NCI-H1694 treated with DMSO at 0.1 percent for 48 hours (cell line): ENCODE measurements at regions not wholly inside any gene's neighbourhood (a gene's known extent, or its start where the extent isn't known, plus 50 kb on each side); places are given as distances from the start of the nearest gene placed in this dataset.
"Not testable (repeated sequence)": the region's sequence is repeated elsewhere in the genome, so short reads cannot be mapped to it uniquely, and the experiment has no call there.

Source experiments
- DNase-seq: peaks from one replicate; lab custom pipeline; 2025; lab: John Stamatoyannopoulos, UW

DNA sequence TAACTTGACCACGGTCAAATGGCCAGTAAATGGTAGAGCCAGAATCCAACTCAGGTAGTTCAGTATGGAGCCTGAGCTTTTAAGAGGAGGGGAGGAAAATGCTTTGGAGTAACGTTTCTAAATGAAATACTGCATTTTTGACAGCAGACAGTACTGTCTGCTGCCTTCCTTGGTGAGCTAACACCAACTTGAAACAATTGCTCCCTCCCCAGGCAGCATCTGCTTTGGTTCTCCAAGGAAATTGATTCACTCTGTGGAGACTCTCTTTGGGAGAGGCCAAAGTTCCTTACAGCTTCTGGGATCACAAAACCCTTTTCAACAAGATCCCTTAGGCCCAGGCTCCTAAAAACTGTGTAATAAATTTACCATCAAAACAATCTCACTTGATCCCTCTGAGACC lies 75.2 kb upstream of the SSBP2 start:
- no peak for DNase-seq

DNA sequence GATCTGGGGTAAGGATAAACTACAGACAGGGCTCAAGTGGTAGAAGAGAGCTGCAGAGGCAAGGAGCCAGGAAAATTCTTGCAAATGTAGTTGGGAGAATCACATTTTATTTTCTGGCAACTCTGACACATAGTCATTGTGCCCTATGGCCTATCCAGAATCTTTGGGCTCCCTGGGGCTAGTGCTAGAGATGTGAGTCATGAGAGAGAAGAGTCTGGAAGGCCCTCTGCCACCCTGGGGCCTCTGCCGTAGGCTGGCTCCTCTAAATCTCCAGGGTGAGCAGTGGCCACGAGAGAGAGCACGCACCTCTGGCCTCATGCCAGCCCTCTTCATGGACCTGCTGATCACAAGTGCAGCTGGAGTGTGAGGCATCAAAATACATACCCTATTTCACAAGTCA lies 74.3 kb upstream of the SSBP2 start:
- DNase-seq: no peak

DNA sequence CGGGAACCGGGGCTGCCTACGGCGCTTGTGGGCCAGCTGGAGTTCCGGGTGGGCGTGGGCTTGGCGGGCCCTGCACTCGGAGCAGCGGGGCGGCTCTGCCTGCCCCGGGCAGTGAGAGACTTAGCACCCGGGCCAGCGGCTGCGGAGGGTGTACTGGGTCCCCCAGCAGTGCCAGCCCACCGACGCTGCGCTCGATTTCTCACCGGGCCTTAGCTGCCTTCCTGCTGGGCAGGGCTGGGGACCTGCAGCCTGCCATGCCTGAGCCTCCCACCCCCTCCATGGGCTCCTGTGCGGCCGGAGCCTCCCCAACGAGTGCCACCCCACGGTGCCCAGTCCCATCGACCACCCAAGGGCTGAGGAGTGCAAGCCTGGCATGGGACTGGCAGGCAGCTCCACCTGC lies 72.8 kb upstream of the SSBP2 start:
- not testable (repeated sequence) for DNase-seq

DNA sequence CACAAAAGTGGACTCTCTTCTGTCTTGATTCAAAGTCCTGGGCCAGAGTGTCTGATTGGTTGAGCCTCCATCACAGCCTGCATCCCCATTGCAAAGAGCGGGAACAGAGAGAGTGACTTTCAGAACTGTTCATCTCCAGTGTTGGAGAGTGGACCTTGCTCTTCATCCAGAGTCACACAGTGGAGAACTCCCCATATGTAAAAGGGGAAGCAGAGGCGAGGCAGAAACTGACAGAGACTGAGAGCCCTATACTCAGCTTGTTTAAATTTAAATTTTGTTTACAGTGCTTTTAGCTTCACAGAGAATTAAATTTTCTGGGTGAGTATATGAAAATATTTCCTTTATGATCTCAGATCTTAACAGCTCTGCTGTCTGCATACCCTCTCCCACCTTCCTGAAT lies 70.0 kb upstream of the SSBP2 start:
- no peak for DNase-seq

DNA sequence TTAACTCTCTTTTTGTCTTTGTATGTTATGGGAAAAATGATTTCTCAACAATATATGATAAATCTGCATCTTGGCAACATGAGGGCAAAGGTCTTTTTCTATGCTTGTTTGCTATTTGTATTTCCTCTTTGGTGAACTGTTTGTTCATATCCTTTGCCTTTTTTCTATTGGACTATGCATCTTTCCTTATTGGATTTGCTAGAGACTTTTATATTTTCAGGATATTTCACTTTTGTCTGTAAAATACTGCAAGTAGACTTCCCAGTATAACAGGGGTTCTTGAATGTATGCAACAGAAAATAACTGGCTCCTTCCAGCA lies 69.4 kb upstream of the SSBP2 start:
- DNase-seq: no peak

DNA sequence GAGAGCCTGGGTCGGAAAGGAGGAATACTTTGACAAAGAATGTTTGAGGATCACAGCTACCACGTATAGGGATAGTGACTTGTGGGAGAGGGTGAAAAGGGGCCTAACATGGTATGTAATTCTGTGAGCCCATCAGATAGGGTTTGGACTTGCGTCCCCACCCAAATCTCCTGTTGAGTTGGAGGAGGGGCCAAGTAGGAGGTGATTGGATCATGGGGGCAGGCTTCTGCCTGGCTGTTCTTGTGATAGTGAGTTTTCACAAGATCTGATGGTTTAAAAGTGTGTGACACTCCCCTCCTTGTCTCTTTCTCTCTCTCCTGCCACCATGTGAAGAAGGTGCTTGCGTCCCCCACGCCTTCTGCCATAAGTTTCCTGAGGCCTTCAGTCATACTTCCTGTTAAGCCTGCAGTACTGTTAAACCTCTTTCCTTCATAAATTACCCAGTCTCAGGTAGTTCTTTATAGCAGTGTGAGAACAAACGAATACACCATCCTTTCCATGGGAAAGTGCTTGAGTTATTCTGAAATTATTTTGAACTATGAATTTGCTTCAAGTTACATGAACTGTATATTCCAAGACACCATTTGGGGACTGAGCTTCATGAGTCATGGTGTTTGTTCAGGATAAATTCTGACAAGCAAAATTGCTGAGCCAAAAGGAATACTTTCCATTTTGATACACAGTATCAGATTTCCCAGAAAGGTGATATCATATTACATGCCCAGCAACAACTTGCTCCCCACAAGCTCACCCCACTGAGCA lies 68.8 kb upstream of the SSBP2 start:
- no peak for DNase-seq

DNA sequence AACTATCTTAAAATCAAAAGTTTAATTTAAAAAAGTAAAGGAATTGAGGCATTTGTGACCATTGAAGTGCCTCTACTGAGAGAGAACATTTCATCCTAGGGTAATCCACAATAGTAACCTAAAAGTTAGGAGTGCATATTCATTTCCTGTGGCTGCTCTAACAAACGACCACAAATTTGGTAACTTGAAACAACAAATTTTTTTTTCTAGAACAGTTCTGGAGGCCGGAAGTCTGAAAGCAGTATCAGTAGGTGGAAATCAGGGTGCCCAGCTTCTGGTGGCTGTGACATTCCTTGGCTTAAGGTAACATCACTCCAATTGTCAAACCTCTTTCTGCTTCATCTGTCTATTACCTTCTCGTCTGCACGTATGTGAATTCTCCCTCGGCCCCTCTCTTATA lies 67.1 kb upstream of the SSBP2 start:
- no peak for DNase-seq

DNA sequence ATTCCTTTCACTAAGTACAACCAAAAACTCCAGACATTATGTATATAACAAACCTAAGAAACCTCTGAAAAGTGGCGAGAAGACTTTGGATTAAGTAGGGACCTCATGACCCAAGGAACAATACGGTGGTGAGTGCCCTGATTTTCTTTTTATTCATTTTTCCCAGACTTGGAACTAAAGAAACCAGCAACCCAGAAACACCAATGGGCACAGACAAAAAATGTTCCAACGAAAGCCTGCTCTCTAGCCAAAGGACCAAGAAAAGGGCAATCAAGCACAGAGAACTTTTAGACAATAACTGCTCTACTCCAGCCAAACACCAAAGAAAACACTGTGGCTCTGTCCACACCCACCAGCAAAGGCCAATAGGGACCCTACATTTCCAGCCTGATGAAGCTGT lies 66.2 kb upstream of the SSBP2 start:
- no peak for DNase-seq

DNA sequence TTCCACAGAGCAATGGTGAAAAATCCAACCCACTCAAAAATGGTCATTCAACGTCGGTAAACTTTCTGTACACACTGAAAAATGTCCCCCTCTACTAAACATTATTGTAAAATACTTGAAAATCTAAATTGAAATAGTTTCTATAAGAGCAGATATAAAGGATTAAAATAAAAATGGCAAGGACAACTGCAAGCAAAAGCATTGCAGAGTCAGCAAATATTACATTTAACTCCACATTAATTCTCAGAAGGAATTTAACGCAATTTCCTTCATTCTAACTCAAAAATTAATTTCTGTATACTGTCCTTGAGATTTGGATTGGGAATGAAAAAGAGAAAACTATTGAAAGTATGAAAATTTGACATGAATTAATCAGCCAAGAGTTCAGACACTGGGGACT lies 64.4 kb upstream of the SSBP2 start:
- DNase-seq: no peak

DNA sequence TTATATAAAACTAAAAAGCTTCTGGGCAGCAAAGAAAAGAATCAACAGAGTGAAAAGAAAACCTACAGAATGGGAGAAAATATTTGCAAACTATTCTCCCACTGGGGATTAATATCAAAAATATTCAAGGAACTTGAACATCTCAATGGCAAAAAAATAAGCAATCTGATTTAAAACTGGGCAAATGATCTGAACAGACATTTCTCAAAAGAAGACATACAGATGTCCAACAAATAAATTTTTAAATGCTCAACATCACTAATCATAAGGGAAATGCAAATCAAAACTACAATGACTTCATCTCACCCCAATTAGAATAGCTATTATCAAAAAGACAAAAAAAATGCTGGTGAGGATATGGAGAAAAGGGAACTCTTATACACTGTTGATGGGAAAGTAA lies 57.2 kb upstream of the SSBP2 start:
- no peak for DNase-seq

DNA sequence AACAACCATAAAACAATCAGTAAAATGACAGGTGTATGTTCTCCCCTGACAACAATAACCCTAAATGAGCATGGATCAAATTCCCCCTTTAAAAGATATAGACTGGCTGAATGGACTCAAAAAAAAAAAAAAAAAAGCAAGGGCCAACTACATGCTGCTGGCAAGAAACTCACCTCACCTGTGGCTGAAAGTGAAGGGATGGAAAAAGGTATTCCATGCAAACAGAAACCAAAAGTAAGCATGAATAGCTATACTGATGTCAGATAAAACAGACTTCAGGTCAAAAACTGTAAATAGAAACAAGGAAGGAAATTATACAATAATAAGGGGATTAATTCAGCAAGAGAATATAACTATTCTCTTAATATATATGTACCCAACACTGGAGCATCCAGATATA lies 54.2 kb upstream of the SSBP2 start:
- no peak for DNase-seq

DNA sequence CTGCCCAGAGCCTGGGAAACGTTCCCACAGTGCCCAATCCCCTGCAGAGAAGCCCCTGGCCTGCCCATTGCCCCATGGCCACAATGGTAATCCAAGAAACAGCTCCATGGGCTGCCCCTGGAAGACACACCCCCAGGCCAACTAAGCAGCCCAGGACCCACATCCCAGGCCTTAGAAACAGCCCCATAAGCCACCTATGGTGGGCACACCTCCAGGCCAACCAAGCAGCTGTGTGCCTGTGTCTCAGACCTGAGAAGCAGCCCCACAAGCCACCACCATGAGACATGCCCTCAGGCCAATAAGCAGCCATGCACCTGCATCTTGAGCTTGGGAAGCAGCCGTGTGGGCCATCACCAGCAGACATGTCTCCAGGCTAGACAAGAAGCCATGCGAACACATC lies 52.9 kb upstream of the SSBP2 start:
- DNase-seq: no peak

DNA sequence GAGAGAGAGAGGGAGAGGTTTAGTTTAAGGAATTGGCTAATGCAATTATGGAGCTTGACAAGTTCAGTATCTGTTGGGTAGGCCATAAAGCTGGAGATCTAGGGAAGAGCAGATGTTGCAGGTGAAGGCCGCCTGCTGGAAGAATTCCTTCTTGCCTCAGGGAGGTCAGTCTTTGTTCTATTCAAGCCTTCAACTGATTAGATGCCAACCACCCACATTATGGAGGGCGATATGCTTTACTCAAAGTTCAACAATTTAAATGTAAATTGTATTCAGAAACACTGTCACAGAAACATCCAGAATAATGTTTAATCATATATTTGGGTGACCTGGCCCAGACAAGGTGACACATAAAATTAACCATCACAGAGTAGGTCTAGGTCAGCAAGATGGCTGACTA lies 51.7 kb upstream of the SSBP2 start:
- DNase-seq: no peak

DNA sequence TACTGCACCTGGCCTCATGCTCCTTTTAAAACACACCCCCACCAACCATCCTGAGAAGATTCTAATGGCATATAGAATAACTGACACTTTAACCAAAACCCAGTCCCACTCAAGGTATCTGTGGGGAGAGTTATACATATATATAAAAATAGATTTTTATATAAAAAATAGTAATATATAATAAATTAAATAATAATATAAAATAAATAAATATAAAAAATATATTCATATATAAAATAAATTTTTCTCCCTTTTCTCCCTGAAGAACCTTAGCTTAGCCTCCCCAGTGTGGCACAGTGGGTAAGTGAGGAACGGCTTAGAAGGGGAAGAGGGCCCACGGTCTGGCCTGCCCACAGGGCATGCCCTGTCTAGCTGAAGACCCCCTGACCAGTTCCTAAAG lies 51.1 kb upstream of the SSBP2 start:
- no peak for DNase-seq

DNA sequence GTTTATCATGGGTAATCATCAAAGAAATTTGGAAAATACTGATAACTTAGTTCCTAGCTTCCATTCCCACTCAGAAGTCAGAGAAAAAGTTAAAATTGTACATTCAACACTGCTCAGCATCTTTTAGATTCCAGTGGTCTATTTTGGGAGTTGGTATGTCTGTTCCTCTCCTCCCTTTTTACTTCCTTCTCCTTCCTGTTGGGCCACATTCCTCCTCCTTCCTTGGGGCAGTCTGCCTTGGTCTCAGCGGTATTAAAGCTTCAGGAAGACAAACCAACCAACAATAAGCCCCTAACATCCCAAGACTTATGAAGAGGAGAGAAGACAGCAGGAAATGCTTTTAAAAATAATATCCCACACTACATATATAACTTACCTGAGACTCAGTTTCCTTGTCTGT lies 49.9 kb upstream of the SSBP2 start:
- DNase-seq: no peak
